HT-29 (cell line): ENCODE measurements at regions not wholly inside any gene's neighbourhood (a gene's known extent, or its start where the extent isn't known, plus 50 kb on each side); places are given as distances from the start of the nearest gene placed in this dataset.
"Not testable (repeated sequence)": the region's sequence is repeated elsewhere in the genome, so short reads cannot be mapped to it uniquely, and the experiment has no call there.

Experiments
- DNase-seq: peaks from one replicate; pipeline ENCODE4 v3.0.0-alpha.2; 2015; ENCODE audit warnings: low spot score

DNA sequence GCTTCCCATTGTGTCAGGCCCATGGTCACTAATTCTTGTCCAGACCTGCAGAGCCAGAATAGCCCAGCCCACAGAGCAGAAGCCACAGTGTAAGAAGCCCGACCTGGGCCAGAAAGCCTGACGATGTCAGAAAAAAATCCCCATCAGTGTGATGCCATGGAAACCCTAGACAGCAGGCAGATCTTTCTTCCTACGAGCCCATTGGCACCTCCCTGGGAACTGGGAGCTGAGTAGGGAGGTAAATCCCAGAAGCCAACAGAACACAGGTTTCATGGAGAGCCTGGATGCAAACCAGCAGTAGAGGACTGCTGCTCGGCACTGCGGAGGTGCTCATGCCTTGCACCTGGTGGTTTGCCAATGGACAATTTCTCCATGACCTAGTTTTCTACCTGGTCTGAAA is 82.2 kb upstream of the SLC22A16 start:
- DNase-seq = no peak

DNA sequence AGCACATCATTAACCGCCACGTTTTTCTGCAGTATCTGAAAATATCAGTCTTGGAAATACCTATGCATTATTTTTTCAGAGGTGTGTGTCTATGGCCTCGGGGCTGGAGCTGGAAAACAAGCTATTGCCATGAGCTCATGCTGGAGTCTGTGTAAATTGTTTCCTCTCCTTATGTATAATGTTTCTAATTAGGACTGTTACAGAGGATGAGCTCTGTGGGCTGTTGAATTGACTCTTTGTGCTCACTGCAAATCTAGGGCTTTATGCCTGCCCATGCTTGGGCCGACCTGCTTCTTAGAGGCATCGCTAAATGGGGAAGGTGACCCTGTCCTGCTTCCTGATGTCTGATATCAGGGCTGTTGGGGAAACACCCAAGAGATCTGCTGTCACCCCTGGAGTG is 80.8 kb upstream of the SLC22A16 start:
- DNase-seq = no peak

DNA sequence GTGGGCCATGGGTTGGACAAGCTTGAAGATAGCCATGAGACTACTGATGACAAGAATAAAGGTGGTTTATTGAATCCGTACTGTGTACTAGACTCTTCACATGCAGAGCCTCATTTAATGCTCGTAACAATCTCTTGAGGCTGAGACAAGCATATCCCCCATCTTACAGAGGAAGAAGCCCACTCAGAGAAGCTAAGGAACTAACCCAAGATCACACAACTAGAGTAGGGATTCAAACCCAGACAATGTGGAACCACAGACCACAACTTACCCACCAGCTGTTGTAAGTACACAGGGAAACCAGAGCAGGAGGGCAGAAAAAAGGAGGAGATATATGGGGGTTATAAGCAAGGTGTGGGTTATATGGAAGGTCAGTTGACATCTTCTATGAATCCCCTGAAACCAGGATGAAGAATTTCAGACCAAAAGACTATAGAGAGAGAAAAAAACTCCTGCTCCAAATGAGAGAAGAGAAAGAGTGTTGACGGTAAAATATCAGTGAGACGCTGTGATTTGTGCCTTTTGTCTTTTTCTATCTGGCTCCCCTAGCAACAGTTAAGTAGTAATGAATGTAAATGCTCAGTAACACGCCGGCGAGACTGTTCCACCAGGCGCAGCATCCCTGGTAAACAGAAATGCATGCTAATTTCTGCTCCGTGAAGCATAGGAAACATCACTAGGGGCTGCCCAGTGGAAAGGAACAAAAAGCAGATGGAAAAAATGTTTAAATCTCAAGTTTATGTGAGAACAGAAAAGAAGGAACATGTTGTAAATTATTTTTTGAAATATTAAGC is 80.1 kb upstream of the SLC22A16 start:
- no peak for DNase-seq

DNA sequence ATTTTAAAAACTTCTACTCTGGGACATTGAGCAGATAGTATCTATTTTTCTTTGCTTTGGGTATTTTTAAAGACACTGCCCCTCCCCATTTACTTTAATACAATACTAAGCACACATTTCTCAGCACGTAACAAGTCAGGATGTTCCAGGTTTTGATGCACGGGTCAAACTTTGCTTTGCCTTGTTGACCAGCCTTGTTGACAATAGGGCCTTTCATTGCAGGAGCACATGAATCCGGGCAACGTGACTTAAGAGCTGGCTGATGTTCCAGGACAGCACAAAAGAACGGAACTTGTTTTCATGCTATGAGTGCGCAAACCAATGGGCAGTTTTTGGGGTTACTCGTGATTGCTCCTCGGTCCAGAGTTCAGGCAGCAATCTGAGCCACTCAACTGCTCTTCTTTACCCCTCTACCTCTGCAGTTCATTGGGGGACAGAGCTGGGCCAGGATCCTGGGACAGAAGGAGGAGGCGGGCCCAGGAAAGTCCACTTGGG is 78.6 kb upstream of the SLC22A16 start:
- no peak for DNase-seq

DNA sequence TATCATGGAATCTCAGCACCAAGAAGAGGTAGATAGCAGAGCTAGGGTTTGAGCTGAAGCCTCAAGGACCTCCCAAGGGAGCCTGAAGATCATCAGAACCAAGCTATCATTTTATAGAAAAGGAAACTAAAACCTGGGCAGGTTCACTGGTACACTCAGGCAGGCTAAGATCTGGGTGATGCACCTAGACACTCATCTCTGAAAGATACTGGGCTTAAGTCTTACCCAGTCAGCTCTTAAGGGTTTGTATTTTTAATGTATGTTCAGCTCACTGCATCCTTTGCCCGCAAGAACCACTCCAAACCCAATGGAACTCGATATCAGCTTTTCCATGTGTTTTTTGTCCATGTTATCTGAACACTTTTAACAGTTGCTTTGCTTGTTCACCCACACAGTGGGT is 78.0 kb upstream of the SLC22A16 start:
- DNase-seq = no peak

DNA sequence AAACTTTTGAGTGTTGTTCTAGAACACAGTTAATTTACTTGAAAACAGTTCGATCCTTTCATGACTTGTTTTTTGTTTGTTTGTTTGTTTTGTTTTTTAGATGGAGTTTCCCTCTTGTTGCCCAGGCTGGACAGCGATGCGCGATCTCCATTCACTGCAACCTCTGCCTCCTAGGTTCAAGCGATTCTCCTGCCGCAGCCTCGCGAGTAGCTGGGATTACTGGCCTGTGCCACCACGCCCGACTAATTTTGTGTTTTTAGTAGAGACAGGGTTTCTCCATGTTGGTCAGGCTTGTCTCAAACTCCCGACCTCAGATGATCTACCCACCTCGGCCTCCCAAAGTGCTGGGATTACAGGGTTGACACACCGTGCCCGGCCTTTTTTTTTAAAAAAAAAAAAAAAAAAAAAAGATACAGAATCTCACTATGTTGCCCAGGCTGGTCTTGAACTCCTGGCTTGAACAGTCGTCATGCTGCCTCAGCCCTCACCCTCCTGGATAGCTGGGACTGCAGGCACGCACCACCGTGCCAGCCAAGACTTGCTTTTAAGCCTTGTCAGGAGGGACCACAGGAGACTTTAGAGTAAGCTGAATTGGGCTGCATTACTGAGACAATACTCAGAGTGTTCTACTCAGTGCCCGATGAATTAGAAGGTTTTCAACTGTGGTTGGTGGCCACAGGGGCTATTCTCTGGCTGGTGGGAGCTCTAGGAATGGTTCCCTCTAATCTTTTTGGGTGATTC is 76.7 kb upstream of the SLC22A16 start:
- no peak for DNase-seq

DNA sequence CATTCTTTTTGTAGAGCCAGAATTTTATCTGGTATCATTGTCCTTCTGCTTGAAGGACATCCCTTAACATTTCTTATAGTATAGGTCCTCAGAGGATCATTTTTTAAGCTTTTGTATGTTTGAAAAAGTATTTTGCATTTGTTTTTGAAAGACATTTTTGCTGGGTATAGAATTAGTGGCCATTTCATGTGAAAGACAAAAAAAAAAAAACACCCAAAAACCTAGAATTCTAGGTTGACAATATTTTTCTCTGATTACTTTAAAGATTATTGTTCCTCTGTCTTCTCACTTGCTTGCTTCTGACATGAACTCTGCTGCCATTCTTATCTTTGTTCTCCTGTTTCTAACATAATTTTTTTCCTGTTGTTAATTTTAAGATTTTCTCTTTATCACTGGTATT is 75.7 kb upstream of the SLC22A16 start:
- DNase-seq = no peak

DNA sequence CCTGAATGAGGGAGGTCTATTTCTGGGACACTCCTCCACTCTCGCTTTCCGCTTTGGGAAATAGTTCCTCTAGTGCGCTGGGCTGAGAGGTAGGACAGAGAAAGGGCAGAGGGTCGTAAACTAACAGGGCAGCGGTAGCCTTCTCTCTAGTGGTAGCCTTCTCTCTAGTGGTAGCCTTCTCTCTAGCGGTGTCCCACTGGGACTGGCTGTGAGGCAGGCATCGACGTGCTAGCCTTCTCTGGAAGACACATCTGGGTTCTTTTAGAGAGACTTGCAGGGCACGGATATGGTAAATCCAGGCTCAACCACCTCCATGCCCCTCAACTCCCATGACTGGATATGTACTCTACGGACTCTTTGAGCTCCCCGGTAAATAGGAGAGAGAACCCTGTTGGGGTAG is 74.7 kb upstream of the SLC22A16 start:
- DNase-seq = no peak

DNA sequence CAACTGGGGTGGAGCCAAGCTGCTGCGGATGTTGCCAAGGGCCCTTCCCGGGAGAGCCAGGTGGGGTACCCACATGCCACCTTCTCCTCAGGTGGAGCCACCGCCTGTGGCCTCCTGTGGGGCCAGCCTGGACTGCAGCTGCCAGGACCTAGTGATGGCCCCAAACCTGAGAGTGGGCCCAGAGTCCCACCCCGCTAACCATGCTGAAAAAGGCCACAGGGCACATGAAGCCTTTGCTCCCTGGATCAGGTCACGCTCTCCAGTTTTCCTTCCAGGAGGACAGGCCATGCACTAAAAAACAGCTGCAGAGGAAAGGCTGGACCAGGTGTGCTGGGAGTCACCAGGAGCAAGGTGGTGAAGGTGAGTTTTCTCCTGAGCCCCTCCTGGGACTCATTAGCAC is 73.9 kb upstream of the SLC22A16 start:
- DNase-seq = no peak

DNA sequence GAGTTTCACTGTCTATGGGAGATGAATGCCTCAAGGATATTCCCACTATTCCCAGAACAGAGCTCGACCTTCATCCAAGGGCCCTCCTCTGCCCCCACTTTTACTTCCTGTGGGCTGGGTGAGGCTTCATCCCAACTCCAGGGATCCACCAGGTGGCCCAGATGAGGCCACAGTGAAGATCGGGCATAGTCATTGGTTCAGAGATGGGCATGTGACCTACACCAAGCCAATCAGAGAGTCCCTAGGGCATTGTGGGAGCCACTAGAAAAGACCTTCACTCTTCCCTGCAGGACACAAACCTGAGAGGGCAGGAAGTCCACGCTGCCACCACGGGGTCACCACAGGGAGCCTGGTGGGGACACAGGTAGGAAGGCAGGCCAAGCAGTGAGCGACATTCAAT is 72.9 kb upstream of the SLC22A16 start:
- DNase-seq = no peak

DNA sequence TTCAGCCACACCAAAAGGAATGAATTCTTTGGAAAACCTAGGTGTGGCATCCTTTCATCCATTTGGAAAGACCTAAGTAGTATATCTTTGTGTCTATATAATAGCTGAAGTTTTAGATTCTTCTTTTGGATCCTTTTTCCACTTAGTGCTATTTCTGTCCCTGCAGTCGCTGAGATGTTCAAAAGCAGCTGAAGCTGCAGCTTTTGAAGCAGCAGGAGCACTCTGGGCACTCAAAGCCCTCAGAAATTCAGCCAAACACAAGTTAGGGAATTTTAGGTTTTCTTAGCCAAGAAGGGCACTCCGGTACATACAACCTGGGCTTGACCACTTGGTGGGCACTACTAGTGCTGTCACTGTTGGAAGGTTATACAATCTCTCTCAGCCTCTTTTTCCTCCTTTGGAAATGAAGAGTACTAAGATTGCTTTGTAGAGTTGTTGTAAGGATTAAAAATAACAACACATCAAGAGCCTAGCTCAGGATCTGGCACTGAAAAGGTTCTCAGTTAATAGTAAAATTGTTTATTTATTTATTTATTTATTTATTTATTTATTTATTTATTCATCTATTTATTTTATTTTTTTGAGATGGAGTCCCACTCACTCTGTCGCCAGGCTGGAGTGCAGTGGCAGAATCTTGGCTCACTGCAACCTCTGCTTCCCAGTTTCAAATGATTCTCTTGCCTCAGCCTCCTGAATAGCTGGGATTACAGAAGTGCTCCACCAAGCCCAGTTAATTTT is 71.9 kb upstream of the SLC22A16 start:
- DNase-seq = no peak

DNA sequence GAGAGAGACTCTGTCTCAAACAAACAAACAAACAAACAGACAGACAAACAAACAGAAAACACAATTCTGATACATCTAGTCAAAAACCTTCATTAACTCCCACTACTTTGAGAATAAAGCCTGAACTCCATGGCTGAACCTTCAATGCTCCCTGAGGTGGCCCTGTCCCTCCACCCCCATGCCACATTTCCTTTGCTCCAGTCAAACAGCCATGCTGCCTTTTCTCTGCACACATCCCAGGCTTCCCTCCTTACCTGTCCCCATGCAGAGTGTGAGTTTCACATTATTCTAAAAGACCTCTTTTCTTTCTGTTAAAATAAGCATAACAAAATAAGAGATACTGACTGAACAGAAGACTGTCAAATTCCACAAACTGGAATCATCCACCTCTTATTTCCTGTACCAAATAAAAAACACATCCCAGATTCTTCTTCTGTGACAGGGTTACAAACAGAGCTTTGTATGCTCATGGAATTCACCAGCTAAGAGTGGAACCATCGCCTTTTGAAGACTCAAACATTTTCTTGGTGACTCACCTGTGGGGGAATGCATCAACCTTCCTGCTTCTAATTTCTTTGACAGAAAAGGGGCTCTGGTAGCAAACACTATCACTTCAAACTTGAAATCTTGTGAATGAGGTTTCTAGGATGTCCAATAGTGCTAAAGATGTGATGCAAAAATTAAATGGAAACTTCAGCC is 71.0 kb upstream of the SLC22A16 start:
- no peak for DNase-seq

DNA sequence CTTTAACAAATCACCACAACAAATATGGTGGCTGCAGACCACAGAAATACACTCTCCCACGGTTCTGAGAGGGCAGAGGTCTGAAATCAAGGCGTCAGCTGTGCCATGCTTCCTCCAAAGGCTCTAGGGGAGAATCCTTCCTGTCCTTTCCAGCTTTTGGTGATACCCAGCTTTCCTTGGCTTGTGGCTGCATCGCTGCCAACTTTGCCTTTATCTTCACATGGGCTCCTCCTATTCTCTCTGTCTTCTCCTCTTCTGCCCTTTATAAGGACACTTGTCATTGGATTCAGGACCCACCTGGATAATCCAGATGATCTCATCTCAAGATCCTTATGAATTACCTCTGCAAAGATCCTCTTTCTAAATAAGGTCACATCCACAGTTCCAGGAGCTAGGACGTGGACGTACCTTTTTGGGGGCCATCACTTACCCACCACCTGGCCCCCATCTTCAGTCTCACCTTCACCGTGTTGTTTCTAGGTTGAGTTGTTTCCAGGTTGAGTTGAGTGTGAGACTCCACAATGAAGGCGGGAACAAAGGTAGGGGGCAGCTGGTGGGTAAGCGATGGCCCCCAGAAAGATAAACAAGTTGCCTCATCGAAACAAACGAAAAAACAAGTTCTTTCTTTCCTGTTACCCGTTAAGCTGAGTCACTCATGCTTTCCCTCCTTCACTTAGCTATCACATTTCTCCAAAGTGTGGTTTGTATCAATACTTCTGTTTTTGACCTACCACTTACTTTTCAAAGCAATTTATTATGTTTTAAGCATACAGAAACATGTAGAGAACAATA is 68.9 kb upstream of the SLC22A16 start:
- no peak for DNase-seq

DNA sequence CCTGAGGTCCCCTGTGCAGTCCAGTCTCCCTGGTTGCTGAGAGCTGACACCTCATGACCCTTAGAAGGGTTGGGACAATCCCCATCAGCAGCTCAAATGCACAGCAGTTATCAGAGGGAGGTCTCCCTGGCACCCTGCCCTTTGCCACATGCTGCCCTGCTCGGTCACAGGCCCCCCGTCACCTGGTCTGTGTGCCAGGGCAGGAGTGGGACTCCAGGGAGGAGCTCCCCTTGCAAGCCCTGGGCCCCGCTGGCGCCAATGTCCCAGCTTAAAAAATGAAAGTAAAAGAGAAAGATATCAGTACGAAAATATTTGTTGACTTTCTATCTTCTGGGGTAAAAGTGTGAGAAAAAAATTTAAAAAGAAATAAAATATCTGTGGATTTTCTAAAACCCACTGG is 68.1 kb upstream of the SLC22A16 start:
- DNase-seq = no peak

DNA sequence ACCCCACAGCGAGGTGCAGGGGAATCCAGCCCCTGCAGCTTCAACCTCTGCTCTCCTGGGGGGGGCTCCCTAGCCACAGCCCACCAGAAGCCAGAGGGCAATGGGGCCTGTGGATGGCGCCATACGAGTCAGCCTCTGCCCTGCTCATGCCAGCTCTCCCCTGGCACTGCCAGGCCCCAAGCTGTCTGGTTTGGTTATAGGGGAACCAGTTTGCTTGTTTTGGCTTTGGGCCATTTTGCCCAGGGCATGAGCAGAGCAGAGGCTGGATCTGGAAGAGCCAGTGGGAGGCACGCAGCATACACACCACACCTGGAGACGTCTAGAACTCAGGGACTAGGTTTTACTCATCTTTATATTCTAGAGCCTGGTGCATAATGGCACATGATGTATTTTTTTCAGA is 66.7 kb upstream of the SLC22A16 start:
- DNase-seq = peak; percentile 61

DNA sequence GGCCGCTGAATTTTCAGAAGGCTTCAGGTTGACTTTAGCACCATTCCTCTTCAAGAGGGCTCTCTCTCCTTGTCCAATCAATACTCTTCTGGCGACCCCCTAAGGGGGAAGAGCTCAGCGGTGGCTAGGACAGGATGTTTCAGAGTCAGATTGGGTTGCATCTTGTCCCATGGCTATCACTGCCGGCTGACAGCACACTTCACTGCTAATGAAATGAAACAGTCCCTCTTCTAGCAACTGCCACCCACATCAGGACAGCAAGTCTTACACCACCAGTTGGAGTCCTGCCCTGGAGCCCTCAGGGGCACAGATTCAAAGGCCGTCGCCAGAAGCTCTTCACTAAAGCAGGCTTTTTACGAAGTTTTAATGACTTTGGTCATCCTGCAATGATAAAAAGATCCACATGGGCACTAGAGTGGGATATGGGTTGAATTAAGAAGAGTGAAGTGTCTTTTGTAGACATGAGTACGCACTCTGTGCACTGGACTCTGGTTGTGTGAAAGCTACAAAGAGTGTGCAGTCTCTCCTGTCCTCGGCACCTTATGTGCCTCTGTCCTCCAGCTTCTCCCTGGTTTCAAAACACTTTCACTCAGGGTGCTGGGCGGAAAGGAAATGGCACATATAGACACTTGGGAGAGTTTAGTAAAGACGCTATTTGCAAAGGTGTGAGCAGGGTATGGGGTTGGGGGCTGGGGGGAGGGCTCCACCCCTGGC is 66.1 kb upstream of the SLC22A16 start:
- DNase-seq = no peak

DNA sequence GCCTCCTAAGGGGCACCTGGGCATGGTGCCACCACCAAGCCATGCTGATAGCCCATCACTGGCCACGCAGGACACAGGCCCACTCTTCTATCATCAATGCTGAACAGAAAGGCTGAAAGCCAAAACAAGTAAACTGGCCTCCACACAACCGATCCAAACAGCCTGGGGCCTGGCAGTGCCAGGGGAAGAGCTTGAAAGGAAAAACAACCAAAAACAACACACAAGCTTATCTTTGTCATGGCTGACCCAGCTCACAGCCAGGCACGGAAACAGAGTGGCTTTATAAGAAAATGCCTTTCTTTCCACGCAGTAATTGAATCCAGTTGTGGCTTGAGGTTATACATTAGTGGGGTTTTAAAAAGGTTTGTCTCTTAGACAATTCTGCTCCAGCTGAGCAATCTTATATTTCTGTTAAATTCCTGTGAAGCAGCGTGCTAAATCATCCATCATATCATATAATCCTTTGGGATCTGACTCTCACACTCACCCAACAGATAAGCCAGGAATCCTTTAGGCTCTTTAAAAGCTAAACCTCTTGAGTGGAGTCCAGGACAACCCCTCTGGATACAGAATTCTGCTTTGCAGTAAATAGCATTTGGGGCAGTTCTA is 65.4 kb upstream of the SLC22A16 start:
- no peak for DNase-seq

DNA sequence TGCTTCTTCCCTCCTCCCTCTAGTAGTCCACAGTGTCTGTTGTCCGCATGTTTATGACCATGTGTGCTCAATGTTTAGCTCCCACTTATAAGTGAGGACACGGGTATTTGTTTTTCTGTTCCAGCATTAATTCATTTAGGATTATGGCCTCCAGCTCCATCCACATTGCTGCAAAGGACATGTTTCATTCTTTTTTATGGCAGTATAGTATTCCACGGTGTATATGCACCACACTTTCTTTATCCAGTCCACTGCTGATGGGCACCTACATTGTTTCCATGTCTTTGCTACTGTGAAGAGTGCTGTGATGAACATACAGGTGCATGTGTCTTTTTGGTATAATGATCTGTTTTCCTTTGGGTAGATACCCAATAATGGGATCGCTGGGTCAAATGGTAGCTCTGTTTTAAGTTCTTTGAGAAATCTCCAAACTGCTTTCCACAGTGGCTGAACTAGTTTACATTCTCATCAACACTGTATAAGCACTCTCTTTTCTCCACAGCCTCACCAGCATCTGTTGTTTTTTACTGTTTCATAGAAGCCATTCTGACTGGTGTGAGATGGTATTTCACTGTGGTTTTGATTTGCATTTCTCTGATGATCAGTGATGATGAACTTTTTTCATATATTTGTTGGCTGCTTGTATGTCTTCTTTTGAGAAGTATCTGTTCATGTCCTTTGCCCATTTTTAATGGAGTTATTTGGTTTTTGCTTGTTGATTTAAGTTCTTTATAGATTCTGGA is 63.0 kb upstream of the SLC22A16 start:
- DNase-seq = not testable (repeated sequence)
